ENCODE measurements at regions not wholly inside any gene's neighbourhood (a gene's known extent, or its start where the extent isn't known, plus 50 kb on each side); places are given as distances from the start of the nearest gene placed in this dataset.

DNA sequence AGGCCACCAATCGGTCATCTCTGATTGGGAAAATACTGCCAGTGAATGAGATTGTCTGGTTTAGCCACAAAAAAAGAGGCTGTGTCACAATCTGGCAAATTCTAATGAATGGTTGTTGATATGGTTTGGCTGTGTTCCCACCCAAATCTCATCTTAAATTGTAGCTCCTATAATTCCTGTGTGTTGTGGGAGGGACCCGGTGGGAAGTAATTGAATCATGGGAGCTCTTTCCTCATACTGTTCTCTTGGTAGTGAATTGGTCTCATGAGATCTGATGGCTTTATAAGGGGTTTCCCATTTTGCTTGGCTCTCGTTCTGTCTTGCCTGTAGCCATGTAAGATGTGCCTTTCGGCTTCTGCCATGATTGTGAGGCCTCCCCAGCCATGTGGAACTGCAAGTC is 838.3 kb downstream of the SLC4A3 start:
- no peak overlapping the region for H3K27ac ChIP-seq (ENCODE audit: low read depth, low read length)
- no peaks in the 10 kb centered on the region for H3K27me3 ChIP-seq (ENCODE audit: insufficient read depth, low read length, poor library complexity)
- H3K23ac ChIP-seq (ENCODE audit: low read length): no peak overlapping the region
- no peak overlapping the region for H3K9ac ChIP-seq (ENCODE audit: low read length)
- H3K4ac ChIP-seq (ENCODE audit: low read depth, low read length): no peak overlapping the region
- H3K79me2 ChIP-seq (ENCODE audit: control insufficient read depth, insufficient read depth, low read length): no peaks in the 10 kb centered on the region
- H2BK120ac ChIP-seq (ENCODE audit: low read depth, low read length): no peak overlapping the region
- no peak overlapping the region for H2AK5ac ChIP-seq (ENCODE audit: low read length)
- no peak overlapping the region for H3K4me2 ChIP-seq (ENCODE audit: low read length)
- no peak overlapping the region for H3K4me3 ChIP-seq (ENCODE audit: low read length)
- no CpG with 5 or more reads among the region's 4 CpGs for WGBS (ENCODE audit: extremely low coverage, insufficient coverage, low lambda C conversion rate)
- H2BK15ac ChIP-seq (replicated peaks; ENCODE audit: low read depth): no peak overlapping the region
- H3K36me3 ChIP-seq (ENCODE audit: control insufficient read depth, insufficient read depth, low read length): no peaks in the 10 kb centered on the region
- H3K4me1 ChIP-seq (ENCODE audit: control insufficient read depth, low read depth, low read length): no peaks in the 10 kb centered on the region
- H3K18ac ChIP-seq (ENCODE audit: low read length): no peak overlapping the region
- no peak overlapping the region for H3K56ac ChIP-seq (ENCODE audit: low read length)
- no peaks in the 10 kb centered on the region for H3K79me1 ChIP-seq (ENCODE audit: low read length)
- H4K8ac ChIP-seq (ENCODE audit: low read depth, low read length): no peak overlapping the region
- no peak overlapping the region for H4K5ac ChIP-seq (ENCODE audit: low read length)
- DNase-seq: no peak
- H2BK5ac ChIP-seq (ENCODE audit: low read length): no peak overlapping the region

DNA sequence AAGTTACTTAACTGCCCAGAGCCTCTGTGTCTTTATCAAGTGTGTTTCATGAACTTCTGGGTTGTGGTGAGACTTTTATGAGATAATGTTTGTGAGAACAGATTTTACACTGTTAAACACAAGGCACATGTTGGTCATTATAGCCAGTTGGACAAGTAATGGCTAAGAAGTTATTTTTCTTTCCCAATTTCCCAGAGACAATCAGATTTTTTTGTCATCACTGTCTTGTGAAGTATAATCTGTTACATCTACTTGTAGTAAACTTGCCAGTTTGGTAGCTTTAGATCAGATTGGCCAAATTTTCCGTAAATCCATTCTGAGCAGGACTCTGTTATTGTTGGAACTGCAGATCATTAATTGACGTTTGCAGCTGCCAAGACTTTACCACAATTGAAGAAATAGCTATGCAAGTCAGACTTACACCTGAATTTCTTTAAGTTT is 838.8 kb downstream of the SLC4A3 start:
- H3K79me2 ChIP-seq (ENCODE audit: control insufficient read depth, insufficient read depth, low read length): no peaks in the 10 kb centered on the region
- H3K4me3 ChIP-seq (ENCODE audit: low read length): no peak overlapping the region
- no peaks in the 10 kb centered on the region for H3K27me3 ChIP-seq (ENCODE audit: insufficient read depth, low read length, poor library complexity)
- H2BK120ac ChIP-seq (ENCODE audit: low read depth, low read length): no peak overlapping the region
- H3K4me1 ChIP-seq (ENCODE audit: control insufficient read depth, low read depth, low read length): no peaks in the 10 kb centered on the region
- no CpG with 5 or more reads among the region's 2 CpGs for WGBS (ENCODE audit: extremely low coverage, insufficient coverage, low lambda C conversion rate)
- H4K5ac ChIP-seq (ENCODE audit: low read length): no peak overlapping the region
- H3K9ac ChIP-seq (ENCODE audit: low read length): no peak overlapping the region
- H3K23ac ChIP-seq (ENCODE audit: low read length): no peak overlapping the region
- H3K4ac ChIP-seq (ENCODE audit: low read depth, low read length): no peak overlapping the region
- no peak overlapping the region for H3K27ac ChIP-seq (ENCODE audit: low read depth, low read length)
- H3K56ac ChIP-seq (ENCODE audit: low read length): no peak overlapping the region
- no peak overlapping the region for H3K4me2 ChIP-seq (ENCODE audit: low read length)
- no peak overlapping the region for H4K8ac ChIP-seq (ENCODE audit: low read depth, low read length)
- no peak overlapping the region for H2AK5ac ChIP-seq (ENCODE audit: low read length)
- no peak overlapping the region for H2BK15ac ChIP-seq (replicated peaks; ENCODE audit: low read depth)
- no peaks in the 10 kb centered on the region for H3K79me1 ChIP-seq (ENCODE audit: low read length)
- H2BK5ac ChIP-seq (ENCODE audit: low read length): no peak overlapping the region
- no peaks in the 10 kb centered on the region for H3K36me3 ChIP-seq (ENCODE audit: control insufficient read depth, insufficient read depth, low read length)
- DNase-seq: no peak
- H3K18ac ChIP-seq (ENCODE audit: low read length): no peak overlapping the region

DNA sequence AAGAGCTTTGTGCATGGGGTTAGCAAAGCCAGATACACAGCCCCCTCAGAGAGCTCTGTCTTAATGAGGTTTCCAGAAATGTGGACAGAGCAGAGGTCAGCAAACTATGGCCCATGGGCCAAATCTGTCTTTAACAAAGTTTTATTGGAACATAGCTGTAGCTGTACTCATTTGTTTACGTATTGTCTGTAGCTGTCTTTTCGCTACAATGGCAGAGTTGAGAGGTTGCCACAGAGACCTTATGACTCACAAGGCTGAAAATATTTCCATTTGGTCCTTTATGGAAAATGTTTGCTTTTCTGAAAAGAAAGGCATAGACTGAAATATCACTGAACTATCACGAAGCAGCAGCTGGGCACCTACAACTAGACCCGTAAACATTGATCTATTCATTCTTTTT is 841.8 kb downstream of the SLC4A3 start:
- no peak overlapping the region for H3K18ac ChIP-seq (ENCODE audit: low read length)
- no peak overlapping the region for H3K23ac ChIP-seq (ENCODE audit: low read length)
- no peak overlapping the region for H4K5ac ChIP-seq (ENCODE audit: low read length)
- no peaks in the 10 kb centered on the region for H3K36me3 ChIP-seq (ENCODE audit: control insufficient read depth, insufficient read depth, low read length)
- H2BK5ac ChIP-seq (ENCODE audit: low read length): no peak overlapping the region
- no peaks in the 10 kb centered on the region for H3K79me1 ChIP-seq (ENCODE audit: low read length)
- DNase-seq: no peak
- no peak overlapping the region for H2BK120ac ChIP-seq (ENCODE audit: low read depth, low read length)
- H3K4me2 ChIP-seq (ENCODE audit: low read length): no peak overlapping the region
- H2AK5ac ChIP-seq (ENCODE audit: low read length): no peak overlapping the region
- no peak overlapping the region for H3K9ac ChIP-seq (ENCODE audit: low read length)
- H3K27ac ChIP-seq (ENCODE audit: low read depth, low read length): no peak overlapping the region
- H4K8ac ChIP-seq (ENCODE audit: low read depth, low read length): no peak overlapping the region
- no peaks in the 10 kb centered on the region for H3K27me3 ChIP-seq (ENCODE audit: insufficient read depth, low read length, poor library complexity)
- H2BK15ac ChIP-seq (replicated peaks; ENCODE audit: low read depth): no peak overlapping the region
- H3K56ac ChIP-seq (ENCODE audit: low read length): no peak overlapping the region
- H3K79me2 ChIP-seq (ENCODE audit: control insufficient read depth, insufficient read depth, low read length): no peaks in the 10 kb centered on the region
- no peak overlapping the region for H3K4me3 ChIP-seq (ENCODE audit: low read length)
- H3K4me1 ChIP-seq (ENCODE audit: control insufficient read depth, low read depth, low read length): no peaks in the 10 kb centered on the region
- no CpG with 5 or more reads among the region's 4 CpGs for WGBS (ENCODE audit: extremely low coverage, insufficient coverage, low lambda C conversion rate)
- H3K4ac ChIP-seq (ENCODE audit: low read depth, low read length): no peak overlapping the region

DNA sequence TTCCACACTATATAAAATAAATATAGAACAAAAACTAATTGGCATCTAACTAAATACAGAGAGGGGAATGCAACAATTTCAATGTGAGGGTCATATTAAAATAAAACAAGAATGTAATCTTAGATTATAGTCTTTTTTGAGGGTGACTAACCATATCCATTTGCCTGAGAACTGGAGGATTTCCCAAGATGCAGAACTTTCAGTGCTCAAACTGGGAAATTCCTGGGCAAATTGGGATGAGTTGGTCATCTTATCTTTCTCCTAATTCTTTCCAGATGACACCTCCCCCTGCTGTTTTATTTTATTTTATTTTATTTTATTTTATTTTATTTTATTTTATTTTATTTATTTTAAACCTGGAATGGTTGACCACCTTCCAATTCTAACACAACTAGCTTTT is 846.2 kb downstream of the SLC4A3 start:
- H2AK5ac ChIP-seq (ENCODE audit: low read length): no peak overlapping the region
- H3K79me1 ChIP-seq (ENCODE audit: low read length): no peaks in the 10 kb centered on the region
- H3K4me2 ChIP-seq (ENCODE audit: low read length): no peak overlapping the region
- H3K27me3 ChIP-seq (ENCODE audit: insufficient read depth, low read length, poor library complexity): no peaks in the 10 kb centered on the region
- no peak overlapping the region for H2BK15ac ChIP-seq (replicated peaks; ENCODE audit: low read depth)
- H3K27ac ChIP-seq (ENCODE audit: low read depth, low read length): no peak overlapping the region
- no peaks in the 10 kb centered on the region for H3K4me1 ChIP-seq (ENCODE audit: control insufficient read depth, low read depth, low read length)
- H3K56ac ChIP-seq (ENCODE audit: low read length): no peak overlapping the region
- no peak overlapping the region for H3K23ac ChIP-seq (ENCODE audit: low read length)
- no peak overlapping the region for H3K4ac ChIP-seq (ENCODE audit: low read depth, low read length)
- DNase-seq: no peak
- no peaks in the 10 kb centered on the region for H3K36me3 ChIP-seq (ENCODE audit: control insufficient read depth, insufficient read depth, low read length)
- no peak overlapping the region for H2BK120ac ChIP-seq (ENCODE audit: low read depth, low read length)
- no peak overlapping the region for H4K8ac ChIP-seq (ENCODE audit: low read depth, low read length)
- no peak overlapping the region for H4K5ac ChIP-seq (ENCODE audit: low read length)
- H3K9ac ChIP-seq (ENCODE audit: low read length): no peak overlapping the region
- H3K4me3 ChIP-seq (ENCODE audit: low read length): no peak overlapping the region
- H2BK5ac ChIP-seq (ENCODE audit: low read length): no peak overlapping the region
- no peaks in the 10 kb centered on the region for H3K79me2 ChIP-seq (ENCODE audit: control insufficient read depth, insufficient read depth, low read length)
- H3K18ac ChIP-seq (ENCODE audit: low read length): no peak overlapping the region

DNA sequence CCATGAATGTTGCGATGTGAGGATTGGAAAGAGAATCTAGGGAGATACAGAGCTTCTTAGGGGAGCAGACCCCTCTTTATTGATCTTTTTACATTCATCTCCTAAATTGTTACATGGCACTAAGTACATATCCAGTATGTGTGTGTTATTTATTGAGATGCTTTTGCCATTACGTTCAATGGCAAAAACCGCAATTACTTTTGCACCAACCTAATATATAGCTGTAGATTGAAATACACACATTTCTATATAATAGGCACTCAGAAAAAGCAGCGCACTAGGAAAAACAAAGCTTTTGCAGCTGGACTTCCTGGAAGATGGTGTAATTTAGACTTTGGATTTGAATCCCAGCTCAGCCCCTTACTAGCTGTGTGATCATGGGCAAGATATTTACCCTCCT is 849.4 kb downstream of the SLC4A3 start:
- H3K56ac ChIP-seq (ENCODE audit: low read length): no peak overlapping the region
- DNase-seq: no peak
- H3K4me2 ChIP-seq (ENCODE audit: low read length): no peak overlapping the region
- no peak overlapping the region for H3K4ac ChIP-seq (ENCODE audit: low read depth, low read length)
- H3K79me2 ChIP-seq (ENCODE audit: control insufficient read depth, insufficient read depth, low read length): no peaks in the 10 kb centered on the region
- H3K18ac ChIP-seq (ENCODE audit: low read length): no peak overlapping the region
- H3K9ac ChIP-seq (ENCODE audit: low read length): no peak overlapping the region
- H3K27me3 ChIP-seq (ENCODE audit: insufficient read depth, low read length, poor library complexity): no peaks in the 10 kb centered on the region
- no peak overlapping the region for H3K4me3 ChIP-seq (ENCODE audit: low read length)
- H2BK5ac ChIP-seq (ENCODE audit: low read length): no peak overlapping the region
- H3K36me3 ChIP-seq (ENCODE audit: control insufficient read depth, insufficient read depth, low read length): no peaks in the 10 kb centered on the region
- no peak overlapping the region for H4K8ac ChIP-seq (ENCODE audit: low read depth, low read length)
- no peak overlapping the region for H3K27ac ChIP-seq (ENCODE audit: low read depth, low read length)
- no peaks in the 10 kb centered on the region for H3K4me1 ChIP-seq (ENCODE audit: control insufficient read depth, low read depth, low read length)
- no CpG with 5 or more reads among the region's 4 CpGs for WGBS (ENCODE audit: extremely low coverage, insufficient coverage, low lambda C conversion rate)
- no peak overlapping the region for H2AK5ac ChIP-seq (ENCODE audit: low read length)
- no peak overlapping the region for H2BK15ac ChIP-seq (replicated peaks; ENCODE audit: low read depth)
- H3K79me1 ChIP-seq (ENCODE audit: low read length): no peaks in the 10 kb centered on the region
- H3K23ac ChIP-seq (ENCODE audit: low read length): no peak overlapping the region
- no peak overlapping the region for H4K5ac ChIP-seq (ENCODE audit: low read length)
- no peak overlapping the region for H2BK120ac ChIP-seq (ENCODE audit: low read depth, low read length)

DNA sequence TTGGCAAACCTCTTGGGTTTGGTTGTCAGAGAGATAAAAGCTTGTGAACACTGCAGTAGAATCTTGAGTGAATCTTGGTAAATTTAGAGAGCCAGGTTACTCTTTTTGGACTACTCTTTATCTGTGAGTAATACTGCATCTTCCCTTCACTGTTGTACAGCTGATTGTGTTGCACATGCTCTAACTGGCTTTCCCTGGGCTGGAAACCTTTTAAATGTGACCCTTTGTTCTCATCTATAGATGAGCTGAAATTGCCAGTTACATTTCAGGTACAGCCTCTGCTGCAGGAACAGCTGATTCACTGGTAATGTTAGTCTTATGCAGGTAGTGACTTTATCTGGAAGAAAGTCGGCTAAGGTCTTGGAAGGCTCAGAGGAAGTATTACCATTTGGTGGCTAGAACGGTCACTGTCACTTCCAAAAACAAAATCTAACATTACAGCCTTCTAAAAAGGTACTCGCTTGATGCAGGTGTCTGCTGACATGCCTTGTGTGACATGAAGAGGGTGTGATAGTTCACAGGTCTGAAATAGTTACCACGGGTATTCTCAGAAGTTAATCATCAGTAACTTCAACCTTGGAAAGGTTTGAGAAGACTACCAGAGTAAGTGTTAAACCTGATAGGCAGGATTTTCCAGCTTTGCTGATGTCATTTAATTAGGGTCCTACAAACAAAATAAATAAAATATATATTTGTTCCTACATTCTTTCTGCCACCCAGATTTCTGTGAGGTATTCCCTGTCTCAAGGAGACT is 851.1 kb downstream of the SLC4A3 start:
- no peaks in the 10 kb centered on the region for H3K36me3 ChIP-seq (ENCODE audit: control insufficient read depth, insufficient read depth, low read length)
- H4K5ac ChIP-seq (ENCODE audit: low read length): no peak overlapping the region
- H3K27ac ChIP-seq (ENCODE audit: low read depth, low read length): no peak overlapping the region
- H3K23ac ChIP-seq (ENCODE audit: low read length): no peak overlapping the region
- H3K18ac ChIP-seq (ENCODE audit: low read length): no peak overlapping the region
- no peaks in the 10 kb centered on the region for H3K27me3 ChIP-seq (ENCODE audit: insufficient read depth, low read length, poor library complexity)
- H3K4ac ChIP-seq (ENCODE audit: low read depth, low read length): no peak overlapping the region
- no peak overlapping the region for H2BK15ac ChIP-seq (replicated peaks; ENCODE audit: low read depth)
- H3K79me2 ChIP-seq (ENCODE audit: control insufficient read depth, insufficient read depth, low read length): no peaks in the 10 kb centered on the region
- no peak overlapping the region for H2BK120ac ChIP-seq (ENCODE audit: low read depth, low read length)
- no peak overlapping the region for H2AK5ac ChIP-seq (ENCODE audit: low read length)
- H4K8ac ChIP-seq (ENCODE audit: low read depth, low read length): no peak overlapping the region
- H3K56ac ChIP-seq (ENCODE audit: low read length): no peak overlapping the region
- H3K4me2 ChIP-seq (ENCODE audit: low read length): no peak overlapping the region
- H2BK5ac ChIP-seq (ENCODE audit: low read length): no peak overlapping the region
- DNase-seq: no peak
- no peaks in the 10 kb centered on the region for H3K79me1 ChIP-seq (ENCODE audit: low read length)
- WGBS (ENCODE audit: extremely low coverage, insufficient coverage, low lambda C conversion rate): no CpG with 5 or more reads among the region's 4 CpGs
- no peak overlapping the region for H3K4me3 ChIP-seq (ENCODE audit: low read length)
- H3K4me1 ChIP-seq (ENCODE audit: control insufficient read depth, low read depth, low read length): no peaks in the 10 kb centered on the region
- no peak overlapping the region for H3K9ac ChIP-seq (ENCODE audit: low read length)

Data from mesendoderm (in vitro differentiated cells).